Muscle layer of duodenum (tissue), 2 donors: ENCODE measurements at regions not wholly inside any gene's neighbourhood (a gene's known extent, or its start where the extent isn't known, plus 50 kb on each side); places are given as distances from the start of the nearest gene placed in this dataset.
"Not testable (repeated sequence)": the region's sequence is repeated elsewhere in the genome, so short reads cannot be mapped to it uniquely, and the experiment has no call there.

Experiments used
- H3K27ac ChIP-seq: one replicate; pipeline ENCODE4 v1.7.0; 2013; ENCODE audit warnings: mild to moderate bottlenecking, low read length
- H3K27me3 ChIP-seq: one replicate; pipeline ENCODE4 v1.7.0; 2013; ENCODE audit warnings: low read depth, mild to moderate bottlenecking, control low read depth, low read length
- H3K36me3 ChIP-seq, 2 donors: one replicate each; pipeline ENCODE4 v1.7.0; 2013; ENCODE audit warnings: low read length in 2 of 2, control low read depth in 1 of 2, mild to moderate bottlenecking in 1 of 2; ENCODE audit not compliant: insufficient read depth in 2 of 2, control insufficient read depth in 1 of 2
- H3K4me1 ChIP-seq, 2 donors: one replicate each; pipeline ENCODE4 v1.7.0; 2013; ENCODE audit warnings: low read length in 2 of 2, mild to moderate bottlenecking in 2 of 2, control low read depth in 1 of 2, moderate library complexity in 1 of 2; ENCODE audit not compliant: insufficient read depth in 2 of 2, control insufficient read depth in 1 of 2
- H3K4me3 ChIP-seq, 2 donors: one replicate each; pipeline ENCODE4 v1.7.0; 2013; ENCODE audit warnings: low read length in 2 of 2, low read depth in 1 of 2, mild to moderate bottlenecking in 1 of 2
- H3K9me3 ChIP-seq, 2 donors: one replicate each; pipeline ENCODE4 v1.7.0; 2013; ENCODE audit warnings: low read length in 2 of 2, control low read depth in 1 of 2, mild to moderate bottlenecking in 1 of 2; ENCODE audit not compliant: control insufficient read depth in 1 of 2
- donor health status: healthy.

- Histone ChIP-seq H3K9me3 (no peaks in the 10 kb centered on the region), H3K4me1 (peaks cover 0 to 15% of the 10 kb centered on the region in 2 donors), H3K36me3 (no peaks in the 10 kb centered on the region), H3K27me3 (no peaks in the 10 kb centered on the region), H3K4me3 (no peak overlapping the region), H3K27ac (no peak overlapping the region)
These were observed 68.7 kb upstream of the PGM2 start for GRCh38 chr4:37757761-37758160.

- Histone ChIP-seq H3K4me3 (no peak overlapping the region), H3K27me3 (no peaks in the 10 kb centered on the region), H3K36me3 (no peaks in the 10 kb centered on the region), H3K4me1 (peaks cover 0 to 15% of the 10 kb centered on the region in 2 donors), H3K27ac (no peak overlapping the region), H3K9me3 (no peaks in the 10 kb centered on the region)
These were observed 69.4 kb upstream of the PGM2 start for GRCh38 chr4:37757121-37757520.

- Histone ChIP-seq H3K4me1 (peaks cover 0 to 15% of the 10 kb centered on the region in 2 donors), H3K4me3 (no peak overlapping the region), H3K36me3 (no peaks in the 10 kb centered on the region), H3K27me3 (no peaks in the 10 kb centered on the region), H3K9me3 (no peaks in the 10 kb centered on the region), H3K27ac (no peak overlapping the region)
These were observed 68.4 kb upstream of the RELL1 start for GRCh38 chr4:37754410-37755185.

- H3K4me1 ChIP-seq: no peaks in the 10 kb centered on the region
- H3K9me3 ChIP-seq: no peaks in the 10 kb centered on the region
- no peaks in the 10 kb centered on the region for H3K36me3 ChIP-seq
- H3K27ac ChIP-seq: no peak overlapping the region
- no peak overlapping the region for H3K4me3 ChIP-seq
- no peaks in the 10 kb centered on the region for H3K27me3 ChIP-seq
These were observed 63.3 kb upstream of the RELL1 start for GRCh38 chr4:37749398-37749988.

GRCh38 chr4:37748485-37748884, 62.3 kb upstream of the RELL1 start:
- H3K36me3 ChIP-seq: no peaks in the 10 kb centered on the region
- no peak overlapping the region for H3K4me3 ChIP-seq
- H3K27me3 ChIP-seq: no peaks in the 10 kb centered on the region
- no peak overlapping the region for H3K27ac ChIP-seq
- H3K9me3 ChIP-seq: no peaks in the 10 kb centered on the region
- no peaks in the 10 kb centered on the region for H3K4me1 ChIP-seq

- H3K27me3 ChIP-seq: no peaks in the 10 kb centered on the region
- H3K9me3 ChIP-seq: no peaks in the 10 kb centered on the region
- H3K36me3 ChIP-seq: no peaks in the 10 kb centered on the region
- H3K4me3 ChIP-seq: no peak overlapping the region
- H3K27ac ChIP-seq: no peak overlapping the region
- no peaks in the 10 kb centered on the region for H3K4me1 ChIP-seq
These were observed 61.7 kb upstream of the RELL1 start for GRCh38 chr4:37747772-37748330.

- H3K36me3 ChIP-seq, H3K27me3 ChIP-seq, H3K4me1 ChIP-seq, H3K4me3 ChIP-seq, H3K27ac ChIP-seq, H3K9me3 ChIP-seq: not testable (repeated sequence)
These were observed 60.7 kb upstream of the RELL1 start for GRCh38 chr4:37746852-37747251.

GRCh38 chr4:37745946-37746345, 59.8 kb upstream of the RELL1 start:
- Histone ChIP-seq H3K4me3 (no peak overlapping the region), H3K27ac (no peak overlapping the region), H3K27me3 (no peaks in the 10 kb centered on the region), H3K4me1 (no peaks in the 10 kb centered on the region), H3K36me3 (no peaks in the 10 kb centered on the region), H3K9me3 (no peaks in the 10 kb centered on the region)

GRCh38 chr4:37742149-37742548, 56.0 kb upstream of the RELL1 start:
- H3K36me3 ChIP-seq: no peaks in the 10 kb centered on the region
- no peaks in the 10 kb centered on the region for H3K9me3 ChIP-seq
- H3K27ac ChIP-seq: no peak overlapping the region
- no peaks in the 10 kb centered on the region for H3K4me1 ChIP-seq
- H3K4me3 ChIP-seq: no peak overlapping the region
- H3K27me3 ChIP-seq: no peaks in the 10 kb centered on the region

- no peaks in the 10 kb centered on the region for H3K4me1 ChIP-seq
- no peak overlapping the region for H3K27ac ChIP-seq
- H3K4me3 ChIP-seq: no peak overlapping the region
- H3K9me3 ChIP-seq: no peaks in the 10 kb centered on the region
- no peaks in the 10 kb centered on the region for H3K27me3 ChIP-seq
- H3K36me3 ChIP-seq: no peaks in the 10 kb centered on the region
These were observed 55.4 kb upstream of the RELL1 start for GRCh38 chr4:37741564-37741963.

GRCh38 chr4:37740546-37740945, 54.4 kb upstream of the RELL1 start:
- Histone ChIP-seq H3K9me3 (no peaks in the 10 kb centered on the region), H3K4me1 (no peaks in the 10 kb centered on the region), H3K36me3 (no peaks in the 10 kb centered on the region), H3K27me3 (no peaks in the 10 kb centered on the region), H3K4me3 (no peak overlapping the region), H3K27ac (no peak overlapping the region)
